Natural killer cell (primary cell): ENCODE measurements at regions not wholly inside any gene's neighbourhood (a gene's known extent, or its start where the extent isn't known, plus 50 kb on each side); places are given as distances from the start of the nearest gene placed in this dataset.

Source experiments
- ATAC-seq, 3 donors: fragments of 150-1000 bp in 2 of 3; fragments of 200-7000 bp in 1 of 3; cut with Tn5 transposase; 1 replicate in 1 of 3; 2 replicates in 2 of 3; pipeline ENCODE4 v1.10.0; 2021; ENCODE audit warnings: mild to moderate bottlenecking in 2 of 3, moderate library complexity in 2 of 3
- DNase-seq, 2 donors: peaks; one replicate each; pipeline versions ENCODE4 v3.0.0 to v3.0.0-alpha.2; 2013 to 2021; ENCODE audit warnings: mixed read lengths in 1 of 2
- H3K27ac ChIP-seq: one replicate; pipeline ENCODE4 v1.5.1; 2013; ENCODE audit warnings: mild to moderate bottlenecking, low read length
- H3K27me3 ChIP-seq: one replicate; pipeline ENCODE4 v1.6.1; 2013; ENCODE audit warnings: low read length; ENCODE audit not compliant: control insufficient read depth, insufficient read depth
- H3K36me3 ChIP-seq: one replicate; pipeline ENCODE4 v1.6.1; 2013; ENCODE audit warnings: low read length; ENCODE audit not compliant: control insufficient read depth, insufficient read depth
- H3K4me1 ChIP-seq: one replicate; pipeline ENCODE4 v1.6.1; 2013; ENCODE audit warnings: low read length; ENCODE audit not compliant: control insufficient read depth, insufficient read depth
- H3K4me3 ChIP-seq: one replicate; pipeline ENCODE4 v1.5.1; 2013; ENCODE audit warnings: low read length
- H3K9me3 ChIP-seq: one replicate; pipeline ENCODE4 v1.6.1; 2013; ENCODE audit warnings: low read length; ENCODE audit not compliant: control insufficient read depth, insufficient read depth
- H3K27ac Mint-ChIP-seq, 2 donors: one replicate each; pipeline ENCODE4 v1.8.0; 2022; ENCODE audit warnings: mild to moderate bottlenecking in 2 of 2, mixed read lengths in 2 of 2, moderate library complexity in 1 of 2
- H3K27me3 Mint-ChIP-seq, 2 donors: one replicate each; pipeline ENCODE4 v1.8.0; 2022; ENCODE audit warnings: low read depth in 2 of 2, mixed read lengths in 2 of 2
- H3K36me3 Mint-ChIP-seq: one replicate; pipeline ENCODE4 v1.8.0; 2022; ENCODE audit warnings: mixed read lengths
- H3K4me1 Mint-ChIP-seq, 2 donors: one replicate each; pipeline ENCODE4 v1.8.0; 2022; ENCODE audit warnings: mixed read lengths in 2 of 2
- H3K4me3 Mint-ChIP-seq: one replicate; pipeline ENCODE4 v1.8.0; 2022; ENCODE audit warnings: mild to moderate bottlenecking, moderate library complexity, mixed read lengths
- H3K9me3 Mint-ChIP-seq, 2 donors: one replicate each; pipeline ENCODE4 v1.8.0; 2022; ENCODE audit warnings: mixed read lengths in 2 of 2
- WGBS: methylation state at CpG from one replicate; pipeline ENCODE4 v1.1.7; 2013; ENCODE audit warnings: missing lambda C conversion rate; ENCODE audit not compliant: insufficient coverage; 5-methylcytosine and 5-hydroxymethylcytosine counted together
- intact Hi-C: fragments of 100-400 bp; cut with micrococcal nuclease; formaldehyde crosslinking; loops from one replicate; pipeline ENCODE4 v1.14.2; 2022
- TF ChIP-seq, protein P1 (sequence below): fragments of 200-600 bp; IDR thresholded peaks from one replicate; pipeline ENCODE4 v1.8.0; 2022; ENCODE audit warnings: antibody characterized with exemption

DNA sequence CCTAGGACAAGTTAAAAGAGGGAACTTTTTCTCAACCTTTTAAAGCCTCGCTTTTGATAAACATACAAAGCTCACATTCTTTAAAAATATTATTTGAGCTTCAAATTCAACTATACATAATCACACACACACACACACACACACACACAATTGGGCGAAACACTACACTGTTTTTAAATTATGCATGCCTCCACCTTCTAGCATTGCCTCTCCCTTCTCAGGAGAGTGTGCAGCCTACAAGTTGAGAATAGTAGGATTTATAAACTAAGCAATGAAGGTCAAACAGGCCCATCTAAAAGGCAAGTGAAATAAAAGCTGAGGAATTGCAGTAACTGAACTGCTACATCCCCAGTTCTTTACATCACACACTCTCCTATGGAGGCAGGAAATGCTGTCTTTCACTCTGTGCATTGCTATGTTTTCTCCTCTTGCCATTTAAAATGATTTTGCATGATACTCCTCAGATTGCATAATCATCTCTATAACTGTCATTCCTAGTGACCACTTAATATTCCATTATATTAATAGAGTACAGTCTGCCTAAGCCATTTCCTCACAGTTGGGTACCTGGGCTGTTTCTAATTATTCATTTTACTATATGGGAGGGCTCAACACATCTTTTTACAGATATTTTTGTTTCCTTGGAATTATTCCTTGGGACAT lies 92.5 kb upstream of the KCNE2 start:
- Histone ChIP-seq H3K4me3 (no peak overlapping the region), H3K36me3 (no peaks in the 10 kb centered on the region), H3K27ac (no peak overlapping the region), H3K27me3 (no peaks in the 10 kb centered on the region), H3K9me3 (no peaks in the 10 kb centered on the region), H3K4me1 (no peaks in the 10 kb centered on the region)
- no peak overlapping the region for H3K27ac Mint-ChIP-seq
- WGBS, result 92% methylated on average over 1 of the region's 2 CpGs
- DNase-seq (no peak), ATAC-seq (no peak)
- TF ChIP-seq, protein P1, sequence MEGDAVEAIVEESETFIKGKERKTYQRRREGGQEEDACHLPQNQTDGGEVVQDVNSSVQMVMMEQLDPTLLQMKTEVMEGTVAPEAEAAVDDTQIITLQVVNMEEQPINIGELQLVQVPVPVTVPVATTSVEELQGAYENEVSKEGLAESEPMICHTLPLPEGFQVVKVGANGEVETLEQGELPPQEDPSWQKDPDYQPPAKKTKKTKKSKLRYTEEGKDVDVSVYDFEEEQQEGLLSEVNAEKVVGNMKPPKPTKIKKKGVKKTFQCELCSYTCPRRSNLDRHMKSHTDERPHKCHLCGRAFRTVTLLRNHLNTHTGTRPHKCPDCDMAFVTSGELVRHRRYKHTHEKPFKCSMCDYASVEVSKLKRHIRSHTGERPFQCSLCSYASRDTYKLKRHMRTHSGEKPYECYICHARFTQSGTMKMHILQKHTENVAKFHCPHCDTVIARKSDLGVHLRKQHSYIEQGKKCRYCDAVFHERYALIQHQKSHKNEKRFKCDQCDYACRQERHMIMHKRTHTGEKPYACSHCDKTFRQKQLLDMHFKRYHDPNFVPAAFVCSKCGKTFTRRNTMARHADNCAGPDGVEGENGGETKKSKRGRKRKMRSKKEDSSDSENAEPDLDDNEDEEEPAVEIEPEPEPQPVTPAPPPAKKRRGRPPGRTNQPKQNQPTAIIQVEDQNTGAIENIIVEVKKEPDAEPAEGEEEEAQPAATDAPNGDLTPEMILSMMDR, result no peak
- H3K36me3 Mint-ChIP-seq, result no peaks in the 10 kb centered on the region
- H3K4me3 Mint-ChIP-seq, result no peak overlapping the region
- no peaks in the 10 kb centered on the region for H3K4me1 Mint-ChIP-seq
- H3K27me3 Mint-ChIP-seq, result peaks cover 9 to 17% of the 10 kb centered on the region in 2 donors
- intact Hi-C loops, result no loop called here
- H3K9me3 Mint-ChIP-seq, result no peaks in the 10 kb centered on the region

DNA sequence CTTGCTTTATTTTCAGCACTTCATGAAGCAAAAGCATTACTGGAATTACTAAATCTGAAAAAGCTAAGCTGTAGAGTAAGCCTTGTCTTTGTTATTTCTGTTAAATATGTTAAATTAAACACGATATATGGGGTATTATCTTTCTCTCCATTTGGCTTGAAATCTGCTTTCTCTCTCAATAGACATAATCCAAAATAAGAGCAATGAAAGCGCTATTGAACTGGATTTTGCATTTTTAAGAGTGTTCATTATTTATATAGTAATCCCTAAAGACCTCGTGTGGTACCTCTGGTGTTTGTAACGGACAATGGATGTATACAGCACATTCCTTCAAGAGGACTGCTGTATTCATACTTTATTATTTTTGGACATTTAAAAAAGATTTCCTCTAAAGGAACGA lies 91.5 kb upstream of the KCNE2 start:
- no peaks in the 10 kb centered on the region for H3K36me3 ChIP-seq
- no peak overlapping the region for H3K4me3 Mint-ChIP-seq

DNA sequence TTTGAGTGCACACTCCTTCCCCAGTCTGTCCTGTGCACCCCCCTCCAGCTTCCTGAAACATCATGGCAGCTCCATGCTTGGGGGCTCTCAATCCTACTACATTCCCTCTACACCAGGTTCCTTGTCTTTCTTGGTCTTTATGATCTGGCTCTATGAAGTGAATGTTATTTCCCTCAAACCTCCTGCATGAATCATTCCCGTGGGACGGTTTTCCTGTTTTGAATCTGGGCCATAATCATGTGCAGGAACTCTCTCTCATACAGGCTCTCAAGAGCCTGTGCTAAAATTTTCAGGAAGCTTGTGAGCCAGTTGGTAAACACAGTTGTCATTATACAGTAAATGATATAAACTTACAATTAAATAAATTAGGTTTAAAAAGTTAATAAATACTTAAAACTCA lies 89.8 kb upstream of the KCNE2 start:
- Mint-ChIP-seq H3K4me3 (no peak overlapping the region), H3K9me3 (no peaks in the 10 kb centered on the region), H3K36me3 (no peaks in the 10 kb centered on the region), H3K27me3 (peaks cover 9 to 16% of the 10 kb centered on the region in 2 donors), H3K4me1 (no peaks in the 10 kb centered on the region), H3K27ac (no peak overlapping the region)
- Histone ChIP-seq H3K9me3 (no peaks in the 10 kb centered on the region), H3K27ac (no peak overlapping the region), H3K4me3 (no peak overlapping the region), H3K27me3 (no peaks in the 10 kb centered on the region), H3K36me3 (no peaks in the 10 kb centered on the region), H3K4me1 (no peaks in the 10 kb centered on the region)
- TF ChIP-seq, protein P1, result no peak
- WGBS, result no CpG with 5 or more reads among the region's 2 CpGs
- DNase-seq, result no peak
- no peak for ATAC-seq
- intact Hi-C loops, result no loop called here

More for the DNA sequence above, 91.5 kb upstream of the KCNE2 start:
- Histone ChIP-seq H3K4me1 (no peaks in the 10 kb centered on the region), H3K27ac (no peak overlapping the region), H3K9me3 (no peaks in the 10 kb centered on the region), H3K4me3 (no peak overlapping the region), H3K27me3 (no peaks in the 10 kb centered on the region)
- Mint-ChIP-seq H3K9me3 (no peaks in the 10 kb centered on the region), H3K27me3 (peaks cover 9 to 17% of the 10 kb centered on the region in 2 donors), H3K36me3 (no peaks in the 10 kb centered on the region), H3K4me1 (no peaks in the 10 kb centered on the region), H3K27ac (no peak overlapping the region)
- intact Hi-C loops, result no loop called here
- TF ChIP-seq, protein P1, result no peak
- DNase-seq, result no peak
- ATAC-seq, result no peak
- WGBS, result 90% methylated on average over 2 of the region's 5 CpGs
